GM23338 (cell line): ENCODE measurements at regions not wholly inside any gene's neighbourhood (a gene's known extent, or its start where the extent isn't known, plus 50 kb on each side); places are given as distances from the start of the nearest gene placed in this dataset.

Experiments used
- ATAC-seq: fragments of 200-7000 bp; cut with Tn5 transposase; 3 replicates; pipeline ENCODE4 v1.9.1; 2020
- DNase-seq: peaks from one replicate; pipeline ENCODE4 v3.0.0-alpha.2; 2015; ENCODE audit warnings: low spot score
- H2AFZ ChIP-seq: fragments of 200-600 bp; sonication (generic); 2 replicates; pipeline ENCODE4 v1.8.0; 2016; ENCODE audit warnings: antibody characterized with exemption, mild to moderate bottlenecking, moderate library complexity
- H3F3A ChIP-seq: fragments of 200-600 bp; sonication (generic); replicated peaks from 2 replicates; pipeline ENCODE4 v1.8.0; 2017; ENCODE audit warnings: antibody characterized with exemption, mixed run types, low read depth
- H3K27ac ChIP-seq: fragments of 200-600 bp; sonication (generic); 2 replicates; pipeline ENCODE4 v1.6.1; 2016; ENCODE audit warnings: low read depth
- H3K27me3 ChIP-seq: fragments of 200-600 bp; sonication (generic); 2 replicates; pipeline ENCODE4 v1.8.0; 2016; ENCODE audit warnings: mild to moderate bottlenecking, mixed run types, moderate library complexity; ENCODE audit not compliant: insufficient read depth
- H3K36me3 ChIP-seq: fragments of 200-600 bp; sonication (generic); 2 replicates; pipeline ENCODE4 v1.8.0; 2016; ENCODE audit warnings: mild to moderate bottlenecking; ENCODE audit not compliant: insufficient read depth
- H3K4me1 ChIP-seq: fragments of 200-600 bp; sonication (generic); 2 replicates; pipeline ENCODE4 v1.8.0; 2016; ENCODE audit warnings: mild to moderate bottlenecking, moderate library complexity; ENCODE audit not compliant: insufficient read depth
- H3K4me2 ChIP-seq: fragments of 200-600 bp; sonication (generic); 2 replicates; pipeline ENCODE4 v1.7.1; 2017; ENCODE audit warnings: mixed run types
- H3K4me3 ChIP-seq: fragments of 200-600 bp; sonication (generic); 2 replicates; pipeline ENCODE4 v1.6.1; 2016; ENCODE audit warnings: mixed run types
- H3K79me2 ChIP-seq: fragments of 200-600 bp; sonication (generic); replicated peaks from 2 replicates; pipeline ENCODE4 v1.8.0; 2017; ENCODE audit warnings: mild to moderate bottlenecking; ENCODE audit not compliant: insufficient read depth
- H3K9me2 ChIP-seq: fragments of 200-600 bp; sonication (generic); 2 replicates; pipeline ENCODE4 v1.8.0; 2017; ENCODE audit not compliant: insufficient read depth
- H4K20me1 ChIP-seq: fragments of 200-600 bp; sonication (generic); replicated peaks from 2 replicates; pipeline ENCODE4 v1.8.0; 2017; ENCODE audit warnings: mild to moderate bottlenecking; ENCODE audit not compliant: insufficient read depth
- H3K27ac Mint-ChIP-seq: 2 replicates; pipeline ENCODE4 v1.8.0; 2020; ENCODE audit warnings: inconsistent platforms, mild to moderate bottlenecking, moderate library complexity, mixed read lengths
- H3K27me3 Mint-ChIP-seq: 3 replicates; pipeline ENCODE4 v1.8.0; 2022; ENCODE audit warnings: low read depth, mild to moderate bottlenecking, moderate library complexity, mixed read lengths, inconsistent platforms; ENCODE audit not compliant: insufficient read depth, poor library complexity
- H3K36me3 Mint-ChIP-seq: 3 replicates; pipeline ENCODE4 v1.8.0; 2021; ENCODE audit warnings: low read depth, mild to moderate bottlenecking, inconsistent platforms, moderate library complexity, mixed read lengths
- H3K4me1 Mint-ChIP-seq: 3 replicates; pipeline ENCODE4 v1.8.0; 2020; ENCODE audit warnings: mild to moderate bottlenecking, inconsistent platforms, mixed read lengths
- H3K4me3 Mint-ChIP-seq: 3 replicates; pipeline ENCODE4 v1.8.0; 2021; ENCODE audit warnings: moderate library complexity, mild to moderate bottlenecking, inconsistent platforms, mixed read lengths
- H3K9me3 Mint-ChIP-seq: 3 replicates; pipeline ENCODE4 v1.8.0; 2020; ENCODE audit warnings: moderate library complexity, mild to moderate bottlenecking, inconsistent platforms, mixed read lengths
- EZH2 ChIP-seq: fragments of 200-600 bp; sonication (generic); IDR thresholded peaks from one replicate; pipeline ENCODE4 v1.8.0; 2017; ENCODE audit warnings: antibody characterized with exemption, mild to moderate bottlenecking, low read depth; ENCODE audit not compliant: unreplicated experiment
- EZH2phosphoT487 ChIP-seq: fragments of 200-600 bp; sonication (generic); IDR thresholded peaks from one replicate; pipeline ENCODE4 v1.8.1; 2018; ENCODE audit warnings: antibody characterized with exemption; ENCODE audit not compliant: unreplicated experiment
- JUNB ChIP-seq: IDR thresholded peaks from one replicate; pipeline ENCODE4 v1.6.1; 2016; ENCODE audit warnings: antibody characterized with exemption; ENCODE audit not compliant: unreplicated experiment
- NANOG ChIP-seq: IDR thresholded peaks from 2 replicates; pipeline ENCODE4 v1.6.1; 2016; ENCODE audit warnings: antibody characterized with exemption, borderline replicate concordance
- POLR2AphosphoS5 ChIP-seq: IDR thresholded peaks from 2 replicates; pipeline ENCODE4 v1.6.1; 2016; ENCODE audit warnings: antibody characterized with exemption, low read depth
- ZNF462 ChIP-seq: fragments of 250-450 bp; sonication (Bioruptor Pico); IDR thresholded peaks from 2 replicates; pipeline ENCODE4 v1.5.0; 2020; ENCODE audit warnings: mild to moderate bottlenecking, moderate library complexity

- Histone ChIP-seq H3K36me3 (no peaks in the 10 kb centered on the region), H3K9me2 (peaks cover 10% of the 10 kb centered on the region), H3K79me2 (no peaks in the 10 kb centered on the region), H3K4me1 (no peaks in the 10 kb centered on the region), H3K4me3 (no peak overlapping the region), H2AFZ (no peak overlapping the region), H3K4me2 (no peak overlapping the region), H3F3A (no peaks in the 10 kb centered on the region), H4K20me1 (no peaks in the 10 kb centered on the region), H3K27me3 (no peaks in the 10 kb centered on the region), H3K27ac (no peak overlapping the region)
- TF ChIP-seq EZH2phosphoT487, result no peak
- TF ChIP-seq ZNF462 (CRISPR knock-in tag), result no peak
- no peak for TF ChIP-seq NANOG
- no peak for TF ChIP-seq JUNB
- TF ChIP-seq POLR2AphosphoS5, result no peak
- Mint-ChIP-seq H3K4me3 (no peak overlapping the region), H3K27me3 (peaks cover 2% of the 10 kb centered on the region), H3K36me3 (no peaks in the 10 kb centered on the region), H3K4me1 (peaks cover 4% of the 10 kb centered on the region; the same call in 2 of the 3 replicates), H3K9me3 (no peaks in the 10 kb centered on the region), H3K27ac (no peak overlapping the region)
- DNase-seq, result no peak
- no peak for ATAC-seq
Measured at GRCh38 chr11:70025308-70025707, 52.8 kb upstream of the ANO1 start.

GRCh38 chr11:70026012-70026411, 52.1 kb upstream of the ANO1 start:
- no peaks in the 10 kb centered on the region for H3K27me3 ChIP-seq
- H4K20me1 ChIP-seq, result no peaks in the 10 kb centered on the region
- peaks cover 2% of the 10 kb centered on the region for H3K27me3 Mint-ChIP-seq
- H3K9me3 Mint-ChIP-seq, result no peaks in the 10 kb centered on the region
- H2AFZ ChIP-seq, result no peak overlapping the region
- ATAC-seq (no peak), DNase-seq (no peak)
- peaks cover 10% of the 10 kb centered on the region for H3K9me2 ChIP-seq
- H3K36me3 Mint-ChIP-seq, result no peaks in the 10 kb centered on the region
- no peak overlapping the region for H3K4me2 ChIP-seq
- no peak overlapping the region for H3K4me3 Mint-ChIP-seq
- TF ChIP-seq ZNF462 (CRISPR knock-in tag) (no peak), EZH2 (no peak), EZH2phosphoT487 (no peak), NANOG (no peak)
- H3K4me3 ChIP-seq, result no peak overlapping the region
- H3K4me1 ChIP-seq, result no peaks in the 10 kb centered on the region
- no peak overlapping the region for H3K27ac ChIP-seq
- H3K27ac Mint-ChIP-seq, result no peak overlapping the region
- H3K4me1 Mint-ChIP-seq, result peaks cover 4% of the 10 kb centered on the region; the same call in 2 of the 3 replicates
- no peaks in the 10 kb centered on the region for H3K36me3 ChIP-seq
- H3F3A ChIP-seq, result no peaks in the 10 kb centered on the region
- no peaks in the 10 kb centered on the region for H3K79me2 ChIP-seq
